Spleen (tissue), 11 donors: ENCODE measurements at regions not wholly inside any gene's neighbourhood (a gene's known extent, or its start where the extent isn't known, plus 50 kb on each side); places are given as distances from the start of the nearest gene placed in this dataset.

Experiments
- DNase-seq: peaks from one replicate; pipeline ENCODE4 v3.0.0-alpha.2; 2020
- H3K27ac ChIP-seq, 8 donors: fragments of 200-600 bp; sonication (generic) in 7 of 8; 1 replicate in 4 of 8; 2 replicates in 4 of 8; pipeline versions ENCODE4 v1.5.0 to v1.8.0; 2016 to 2021; ENCODE audit warnings: inconsistent platforms in 4 of 8, mild to moderate bottlenecking in 4 of 8, moderate library complexity in 1 of 8
- H3K27me3 ChIP-seq, 7 donors: fragments of 200-600 bp; sonication (generic) in 6 of 7; replicated peaks in 1 of 7; 1 replicate in 4 of 7; 2 replicates in 3 of 7; pipeline versions ENCODE4 v1.5.0 to v1.8.0; 2016 to 2021; ENCODE audit warnings: inconsistent platforms in 3 of 7, mild to moderate bottlenecking in 1 of 7
- H3K36me3 ChIP-seq, 6 donors: fragments of 200-600 bp; sonication (generic) in 5 of 6; 1 replicate in 4 of 6; 2 replicates in 2 of 6; pipeline versions ENCODE4 v1.5.0 to v1.8.0; 2016 to 2021; ENCODE audit warnings: inconsistent platforms in 2 of 6
- H3K4me1 ChIP-seq, 6 donors: fragments of 200-600 bp; sonication (generic) in 5 of 6; 1 replicate in 3 of 6; 2 replicates in 3 of 6; pipeline versions ENCODE4 v1.5.0 to v1.8.0; 2016 to 2021; ENCODE audit warnings: inconsistent platforms in 3 of 6
- H3K4me3 ChIP-seq, 8 donors: fragments of 200-600 bp; sonication (generic) in 7 of 8; 1 replicate in 4 of 8; 2 replicates in 4 of 8; pipeline versions ENCODE4 v1.5.0 to v1.8.0; 2016 to 2021; ENCODE audit warnings: inconsistent platforms in 4 of 8, mild to moderate bottlenecking in 4 of 8, moderate library complexity in 2 of 8
- H3K9me3 ChIP-seq, 8 donors: fragments of 200-600 bp; sonication (generic) in 7 of 8; 1 replicate in 4 of 8; 2 replicates in 4 of 8; pipeline versions ENCODE4 v1.5.0 to v1.8.0; 2016 to 2021; ENCODE audit warnings: inconsistent platforms in 4 of 8
- POLR2A ChIP-seq, 3 donors: fragments of 450-650 bp; IDR thresholded peaks; one replicate each; pipeline ENCODE4 v1.5.1; 2017; ENCODE audit warnings: antibody characterized with exemption in 3 of 3, mild to moderate bottlenecking in 1 of 3
- POLR2AphosphoS5 ChIP-seq, 3 donors: sonication (generic); formaldehyde crosslinking; IDR thresholded peaks; one replicate each; pipeline ENCODE4 v1.5.1; 2017; ENCODE audit warnings: antibody characterized with exemption in 3 of 3
- WGBS, 5 donors: extraction: QIAGEN DNeasy Blood & Tissue Kit in 3 of 5; methylation state at CpG; one replicate each; pipeline versions ENCODE4 v1.1.5 to v1.1.7; 2013 to 2018; 5-methylcytosine and 5-hydroxymethylcytosine counted together
- intact Hi-C: fragments of 100-400 bp; cut with DNase I; formaldehyde crosslinking; loops from one replicate; pipeline ENCODE4 v1.15.0; 2023; ENCODE audit warnings: low total_unique reads
- TF ChIP-seq, protein P1 (sequence below), 11 experiments: fragments of 200-600 bp in 7 of 11; fragments of 450-650 bp in 4 of 11; sonication (generic) in 4 of 11; IDR thresholded peaks in 8 of 11; conservative IDR thresholded peaks in 3 of 11; 1 replicate in 7 of 11; 2 replicates in 4 of 11; pipeline versions ENCODE4 v1.4.0 to v1.8.0; 2016 to 2021; ENCODE audit warnings: antibody characterized with exemption in 11 of 11, inconsistent platforms in 4 of 11, mild to moderate bottlenecking in 1 of 11
- donor health status: healthy with polysubstance abuse.
- donor health status: DM: no; HTN: no; CAD: no; lungs with moderate emphysema.
- donor health status: DM: no; HTN: no; CAD: no.
- donor health status: Bipolar disorder and iron deficiency.
- donor health status: healthy.
- donor health status: DM: no; HTN: no; CAD: no.
- donor health status: DM: yes; HTN: yes; CAD: no.

DNA sequence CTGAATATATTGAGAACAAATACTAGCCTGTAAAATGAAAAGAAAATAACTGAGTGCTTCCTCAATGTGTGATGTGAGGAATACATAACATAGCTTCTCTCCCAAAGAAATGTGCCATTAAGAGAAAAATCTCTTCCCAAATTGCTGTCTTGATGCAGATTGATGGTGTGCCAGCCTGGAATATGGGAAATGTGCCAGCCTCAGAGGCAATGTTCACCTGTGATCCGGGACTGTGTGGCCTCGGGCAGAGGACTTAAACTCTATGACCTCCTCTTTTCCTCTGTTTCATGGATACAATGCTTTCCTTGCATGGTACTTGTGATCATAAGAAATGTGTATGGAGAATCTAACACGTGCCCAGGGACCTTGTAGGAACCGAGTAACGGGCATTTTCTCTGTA lies 370.9 kb downstream of the DIRAS2 start:
- TF ChIP-seq POLR2AphosphoS5 (IDR thresholded peaks at IDR 0.05) (no peak), POLR2A (IDR thresholded peaks at IDR 0.05) (no peak)
- TF ChIP-seq, protein P1, sequence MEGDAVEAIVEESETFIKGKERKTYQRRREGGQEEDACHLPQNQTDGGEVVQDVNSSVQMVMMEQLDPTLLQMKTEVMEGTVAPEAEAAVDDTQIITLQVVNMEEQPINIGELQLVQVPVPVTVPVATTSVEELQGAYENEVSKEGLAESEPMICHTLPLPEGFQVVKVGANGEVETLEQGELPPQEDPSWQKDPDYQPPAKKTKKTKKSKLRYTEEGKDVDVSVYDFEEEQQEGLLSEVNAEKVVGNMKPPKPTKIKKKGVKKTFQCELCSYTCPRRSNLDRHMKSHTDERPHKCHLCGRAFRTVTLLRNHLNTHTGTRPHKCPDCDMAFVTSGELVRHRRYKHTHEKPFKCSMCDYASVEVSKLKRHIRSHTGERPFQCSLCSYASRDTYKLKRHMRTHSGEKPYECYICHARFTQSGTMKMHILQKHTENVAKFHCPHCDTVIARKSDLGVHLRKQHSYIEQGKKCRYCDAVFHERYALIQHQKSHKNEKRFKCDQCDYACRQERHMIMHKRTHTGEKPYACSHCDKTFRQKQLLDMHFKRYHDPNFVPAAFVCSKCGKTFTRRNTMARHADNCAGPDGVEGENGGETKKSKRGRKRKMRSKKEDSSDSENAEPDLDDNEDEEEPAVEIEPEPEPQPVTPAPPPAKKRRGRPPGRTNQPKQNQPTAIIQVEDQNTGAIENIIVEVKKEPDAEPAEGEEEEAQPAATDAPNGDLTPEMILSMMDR (IDR thresholded peaks at IDR 0.05 in 8 of 11, conservative IDR thresholded peaks at IDR 0.05 in 3 of 11) = no peak
- no peak overlapping the region for H3K27ac ChIP-seq
- no peaks in the 10 kb centered on the region for H3K4me1 ChIP-seq
- H3K27me3 ChIP-seq = peaks cover 0 to 22% (median 0%) of the 10 kb centered on the region in 7 donors
- no peak for DNase-seq
- 58 to 71% (median 61%) methylated on average over 5 of the region's 5 CpGs for WGBS, 5 donors
- no peaks in the 10 kb centered on the region for H3K9me3 ChIP-seq
- intact Hi-C loops = no loop called here
- H3K36me3 ChIP-seq = no peaks in the 10 kb centered on the region
- H3K4me3 ChIP-seq = no peak overlapping the region

DNA sequence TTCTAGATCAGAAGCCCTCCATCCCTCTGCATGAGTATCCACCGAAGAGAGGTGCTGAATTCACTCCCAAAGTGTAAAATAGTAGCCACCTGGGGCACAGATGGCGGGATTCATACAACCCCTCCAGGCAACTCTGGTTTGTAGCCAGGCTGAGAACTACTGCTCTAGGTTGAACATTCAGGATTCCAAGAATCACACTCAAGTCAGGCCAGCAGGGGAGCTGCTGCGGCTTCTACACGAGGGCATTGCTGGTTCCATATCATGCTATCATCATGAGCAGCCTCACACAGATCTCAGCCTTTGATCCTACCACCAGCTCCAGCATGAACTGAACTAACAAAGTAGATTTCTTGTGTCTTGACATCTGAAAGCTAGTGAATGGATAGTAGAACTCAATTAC lies 367.9 kb downstream of the DIRAS2 start:
- H3K36me3 ChIP-seq = no peaks in the 10 kb centered on the region
- no peak for TF ChIP-seq POLR2AphosphoS5 (IDR thresholded peaks at IDR 0.05)
- TF ChIP-seq, protein P1 (IDR thresholded peaks at IDR 0.05 in 8 of 11, conservative IDR thresholded peaks at IDR 0.05 in 3 of 11) = no peak
- TF ChIP-seq POLR2A (IDR thresholded peaks at IDR 0.05) = no peak
- H3K4me1 ChIP-seq = no peaks in the 10 kb centered on the region
- intact Hi-C loops = no loop called here
- peaks cover 0 to 18% (median 0%) of the 10 kb centered on the region in 7 donors for H3K27me3 ChIP-seq
- no peak overlapping the region for H3K27ac ChIP-seq
- H3K4me3 ChIP-seq = no peak overlapping the region
- 59 to 85% (median 82%) methylated on average over 4 of the region's 4 CpGs for WGBS, 5 donors
- DNase-seq = no peak
- H3K9me3 ChIP-seq = no peaks in the 10 kb centered on the region

GRCh38 chr9:90285946-90286345 lies 356.7 kb downstream of the DIRAS2 start:
- Histone ChIP-seq H3K27ac (no peak overlapping the region), H3K4me3 (no peak overlapping the region), H3K4me1 (no peaks in the 10 kb centered on the region), H3K36me3 (no peaks in the 10 kb centered on the region), H3K27me3 (no peaks in the 10 kb centered on the region), H3K9me3 (no peaks in the 10 kb centered on the region)
- intact Hi-C loops = no loop called here
- no peak for DNase-seq
- TF ChIP-seq, protein P1 (IDR thresholded peaks at IDR 0.05 in 8 of 11, conservative IDR thresholded peaks at IDR 0.05 in 3 of 11) = no peak
- TF ChIP-seq POLR2A (IDR thresholded peaks at IDR 0.05) (no peak), POLR2AphosphoS5 (IDR thresholded peaks at IDR 0.05) (no peak)
- WGBS, 5 donors = 88 to 91% (median 89%) methylated on average over 2 of the region's 2 CpGs

DNA sequence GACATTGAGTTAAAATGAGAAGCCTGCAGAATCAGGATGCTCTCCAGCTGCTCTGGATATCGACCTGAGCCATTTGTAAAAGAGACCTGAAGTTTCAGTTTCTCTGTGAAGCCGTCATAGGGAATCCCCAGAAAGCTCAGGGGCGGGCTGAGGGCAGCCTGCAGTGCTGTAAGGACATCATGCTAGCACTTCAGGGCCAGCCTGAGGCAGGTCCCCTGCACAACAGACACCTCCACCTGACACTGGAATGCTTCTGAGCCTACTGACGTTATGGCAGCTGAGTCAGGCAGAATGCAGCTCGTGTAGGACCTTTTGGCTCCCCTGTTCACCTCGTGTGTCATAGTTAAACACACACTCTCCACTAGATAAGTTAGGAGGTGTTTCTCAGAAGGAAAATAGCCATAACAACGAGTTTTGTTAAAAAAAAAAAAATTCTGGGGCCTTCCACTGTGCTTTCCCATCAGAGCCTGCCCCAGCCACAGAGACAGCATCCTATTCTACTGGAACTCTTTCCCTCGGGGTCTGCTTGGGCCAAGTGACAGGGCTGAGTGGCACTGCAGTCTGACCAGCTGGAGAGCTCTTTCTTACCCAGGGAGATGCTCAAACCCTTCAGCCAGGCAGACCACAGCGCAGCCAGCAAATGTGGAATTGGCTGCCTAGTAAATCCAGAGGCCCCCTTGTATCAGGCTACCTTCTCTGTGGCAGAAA lies 354.9 kb downstream of the DIRAS2 start:
- Histone ChIP-seq H3K36me3 (no peaks in the 10 kb centered on the region), H3K27ac (no peak overlapping the region), H3K4me1 (no peaks in the 10 kb centered on the region), H3K9me3 (no peaks in the 10 kb centered on the region), H3K27me3 (no peaks in the 10 kb centered on the region), H3K4me3 (no peak overlapping the region)
- DNase-seq = no peak
- WGBS, 5 donors = 55 to 68% (median 63%) methylated on average over 9 of the region's 9 CpGs
- intact Hi-C loops = no loop called here
- TF ChIP-seq, protein P1 (IDR thresholded peaks at IDR 0.05 in 8 of 11, conservative IDR thresholded peaks at IDR 0.05 in 3 of 11) = no peak
- TF ChIP-seq POLR2A (IDR thresholded peaks at IDR 0.05) (no peak), POLR2AphosphoS5 (IDR thresholded peaks at IDR 0.05) (no peak)
